ENCODE measurements at regions not wholly inside any gene's neighbourhood (a gene's known extent, or its start where the extent isn't known, plus 50 kb on each side); places are given as distances from the start of the nearest gene placed in this dataset.

GRCh38 chr12:34402228-34402898 is 380.1 kb downstream of the ALG10 start:
- Histone ChIP-seq H3K36me3 (ENCODE audit: control insufficient read depth in 3 of 3, insufficient read depth in 3 of 3, low read length in 3 of 3) (no peaks in the 10 kb centered on the region), H3K27ac (ENCODE audit: low read depth, low read length) (no peak overlapping the region), H3K9ac (ENCODE audit: low read depth in 1 of 3, low read length in 3 of 3) (no peak overlapping the region), H3K4me1 (ENCODE audit: control insufficient read depth in 3 of 3, insufficient read depth in 3 of 3, low read length in 3 of 3) (no peaks in the 10 kb centered on the region), H3K27me3 (ENCODE audit: control insufficient read depth in 3 of 3, insufficient read depth in 3 of 3, low read length in 3 of 3) (no peaks in the 10 kb centered on the region), H3K9me3 (ENCODE audit: control insufficient read depth in 3 of 3, low read length in 3 of 3) (peaks cover 5 to 33% (median 13%) of the 10 kb centered on the region in 3 donors), H3K4me3 (ENCODE audit: low read length in 3 of 3) (no peak overlapping the region)

GRCh38 chr12:34402899-34403705 is 380.8 kb downstream of the ALG10 start:
- Histone ChIP-seq H3K9me3 (ENCODE audit: control insufficient read depth in 3 of 3, low read length in 3 of 3) (peaks cover 8 to 33% (median 15%) of the 10 kb centered on the region in 3 donors), H3K27me3 (ENCODE audit: control insufficient read depth in 3 of 3, insufficient read depth in 3 of 3, low read length in 3 of 3) (no peaks in the 10 kb centered on the region), H3K4me3 (ENCODE audit: low read length in 3 of 3) (no peak overlapping the region), H3K4me1 (ENCODE audit: control insufficient read depth in 3 of 3, insufficient read depth in 3 of 3, low read length in 3 of 3) (no peaks in the 10 kb centered on the region), H3K9ac (ENCODE audit: low read depth in 1 of 3, low read length in 3 of 3) (no peak overlapping the region), H3K36me3 (ENCODE audit: control insufficient read depth in 3 of 3, insufficient read depth in 3 of 3, low read length in 3 of 3) (no peaks in the 10 kb centered on the region), H3K27ac (ENCODE audit: low read depth, low read length) (no peak overlapping the region)

GRCh38 chr12:34403706-34404376 is 381.5 kb downstream of the ALG10 start:
- Histone ChIP-seq H3K36me3 (ENCODE audit: control insufficient read depth in 3 of 3, insufficient read depth in 3 of 3, low read length in 3 of 3) (no peaks in the 10 kb centered on the region), H3K4me1 (ENCODE audit: control insufficient read depth in 3 of 3, insufficient read depth in 3 of 3, low read length in 3 of 3) (no peaks in the 10 kb centered on the region), H3K9me3 (ENCODE audit: control insufficient read depth in 3 of 3, low read length in 3 of 3) (peaks cover 10 to 33% (median 13%) of the 10 kb centered on the region in 3 donors), H3K27me3 (ENCODE audit: control insufficient read depth in 3 of 3, insufficient read depth in 3 of 3, low read length in 3 of 3) (no peaks in the 10 kb centered on the region), H3K9ac (ENCODE audit: low read depth in 1 of 3, low read length in 3 of 3) (no peak overlapping the region), H3K4me3 (ENCODE audit: low read length in 3 of 3) (no peak overlapping the region), H3K27ac (ENCODE audit: low read depth, low read length) (no peak overlapping the region)

- Histone ChIP-seq H3K36me3 (ENCODE audit: control insufficient read depth in 3 of 3, insufficient read depth in 3 of 3, low read length in 3 of 3) (no peaks in the 10 kb centered on the region), H3K27me3 (ENCODE audit: control insufficient read depth in 3 of 3, insufficient read depth in 3 of 3, low read length in 3 of 3) (no peaks in the 10 kb centered on the region), H3K9ac (ENCODE audit: low read depth in 1 of 3, low read length in 3 of 3) (no peak overlapping the region), H3K4me3 (ENCODE audit: low read length in 3 of 3) (no peak overlapping the region), H3K27ac (ENCODE audit: low read depth, low read length) (no peak overlapping the region), H3K4me1 (ENCODE audit: control insufficient read depth in 3 of 3, insufficient read depth in 3 of 3, low read length in 3 of 3) (no peaks in the 10 kb centered on the region), H3K9me3 (ENCODE audit: control insufficient read depth in 3 of 3, low read length in 3 of 3) (peaks cover 15 to 28% (median 16%) of the 10 kb centered on the region in 3 donors)
Observed at GRCh38 chr12:34404377-34405285, 382.3 kb downstream of the ALG10 start.

- H3K4me3 ChIP-seq (ENCODE audit: low read length in 3 of 3): no peak overlapping the region
- H3K27ac ChIP-seq (ENCODE audit: low read depth, low read length): no peak overlapping the region
- H3K9ac ChIP-seq (ENCODE audit: low read depth in 1 of 3, low read length in 3 of 3): no peak overlapping the region
- no peaks in the 10 kb centered on the region for H3K4me1 ChIP-seq (ENCODE audit: control insufficient read depth in 3 of 3, insufficient read depth in 3 of 3, low read length in 3 of 3)
- peaks cover 15 to 28% (median 20%) of the 10 kb centered on the region in 3 donors for H3K9me3 ChIP-seq (ENCODE audit: control insufficient read depth in 3 of 3, low read length in 3 of 3)
- H3K36me3 ChIP-seq (ENCODE audit: control insufficient read depth in 3 of 3, insufficient read depth in 3 of 3, low read length in 3 of 3): no peaks in the 10 kb centered on the region
- no peaks in the 10 kb centered on the region for H3K27me3 ChIP-seq (ENCODE audit: control insufficient read depth in 3 of 3, insufficient read depth in 3 of 3, low read length in 3 of 3)
Observed at GRCh38 chr12:34405286-34406227, 383.3 kb downstream of the ALG10 start.

- no peak overlapping the region for H3K9ac ChIP-seq (ENCODE audit: low read depth in 1 of 3, low read length in 3 of 3)
- no peaks in the 10 kb centered on the region for H3K4me1 ChIP-seq (ENCODE audit: control insufficient read depth in 3 of 3, insufficient read depth in 3 of 3, low read length in 3 of 3)
- no peak overlapping the region for H3K27ac ChIP-seq (ENCODE audit: low read depth, low read length)
- H3K27me3 ChIP-seq (ENCODE audit: control insufficient read depth in 3 of 3, insufficient read depth in 3 of 3, low read length in 3 of 3): no peaks in the 10 kb centered on the region
- peaks cover 15 to 28% (median 25%) of the 10 kb centered on the region in 3 donors for H3K9me3 ChIP-seq (ENCODE audit: control insufficient read depth in 3 of 3, low read length in 3 of 3)
- no peaks in the 10 kb centered on the region for H3K36me3 ChIP-seq (ENCODE audit: control insufficient read depth in 3 of 3, insufficient read depth in 3 of 3, low read length in 3 of 3)
- H3K4me3 ChIP-seq (ENCODE audit: low read length in 3 of 3): no peak overlapping the region
Observed at GRCh38 chr12:34406228-34406995, 384.1 kb downstream of the ALG10 start.

- Histone ChIP-seq H3K9ac (ENCODE audit: low read depth in 1 of 3, low read length in 3 of 3) (no peak overlapping the region), H3K4me1 (ENCODE audit: control insufficient read depth in 3 of 3, insufficient read depth in 3 of 3, low read length in 3 of 3) (no peaks in the 10 kb centered on the region), H3K27ac (ENCODE audit: low read depth, low read length) (no peak overlapping the region), H3K9me3 (ENCODE audit: control insufficient read depth in 3 of 3, low read length in 3 of 3) (peaks cover 15 to 28% (median 25%) of the 10 kb centered on the region in 3 donors), H3K36me3 (ENCODE audit: control insufficient read depth in 3 of 3, insufficient read depth in 3 of 3, low read length in 3 of 3) (no peaks in the 10 kb centered on the region), H3K27me3 (ENCODE audit: control insufficient read depth in 3 of 3, insufficient read depth in 3 of 3, low read length in 3 of 3) (no peaks in the 10 kb centered on the region), H3K4me3 (ENCODE audit: low read length in 3 of 3) (peak overlapping the region in 1 of 3 donors; percentile 9)
Observed at GRCh38 chr12:34406996-34407300, 384.7 kb downstream of the ALG10 start.

GRCh38 chr12:34407813-34408212 is 385.5 kb downstream of the ALG10 start:
- Histone ChIP-seq H3K27me3 (ENCODE audit: control insufficient read depth in 3 of 3, insufficient read depth in 3 of 3, low read length in 3 of 3) (no peaks in the 10 kb centered on the region), H3K27ac (ENCODE audit: low read depth, low read length) (no peak overlapping the region), H3K9me3 (ENCODE audit: control insufficient read depth in 3 of 3, low read length in 3 of 3) (peaks cover 15 to 25% (median 23%) of the 10 kb centered on the region in 3 donors), H3K36me3 (ENCODE audit: control insufficient read depth in 3 of 3, insufficient read depth in 3 of 3, low read length in 3 of 3) (no peaks in the 10 kb centered on the region), H3K4me1 (ENCODE audit: control insufficient read depth in 3 of 3, insufficient read depth in 3 of 3, low read length in 3 of 3) (no peaks in the 10 kb centered on the region), H3K9ac (ENCODE audit: low read depth in 1 of 3, low read length in 3 of 3) (no peak overlapping the region), H3K4me3 (ENCODE audit: low read length in 3 of 3) (no peak overlapping the region)

Data from skeletal muscle tissue (tissue), 3 donors.